ENCODE measurements at regions not wholly inside any gene's neighbourhood (a gene's known extent, or its start where the extent isn't known, plus 50 kb on each side); places are given as distances from the start of the nearest gene placed in this dataset.
A peak's percentile ranks its signal among the peaks of the same experiment; 100 is the strongest.
"Not testable (repeated sequence)": the region's sequence is repeated elsewhere in the genome, so short reads cannot be mapped to it uniquely, and the experiment has no call there.

GRCh38 chr14:95818581-95818980 is 58.1 kb upstream of the TUNAR start:
- DNase-seq, result no peak

- DNase-seq, result no peak
Observed at GRCh38 chr14:95817271-95817670, 59.4 kb upstream of the TUNAR start.

- DNase-seq, result no peak
Observed at GRCh38 chr14:95816539-95816938, 60.1 kb upstream of the TUNAR start.

GRCh38 chr14:95815226-95815690 is 61.4 kb upstream of the TUNAR start:
- DNase-seq, result no peak

GRCh38 chr14:95814363-95815225 is 62.0 kb upstream of the TUNAR start:
- DNase-seq, result no peak

GRCh38 chr14:95811813-95812212 is 64.8 kb upstream of the TUNAR start:
- DNase-seq, result no peak

GRCh38 chr14:95808371-95808770 is 68.3 kb upstream of the TUNAR start:
- no peak for DNase-seq

GRCh38 chr14:95796788-95797187 is 79.8 kb upstream of the TUNAR start:
- no peak for DNase-seq

- no peak for DNase-seq
Observed at GRCh38 chr14:95787941-95788340, 74.0 kb upstream of the TCL1A start.

GRCh38 chr14:95786566-95786965 is 72.6 kb upstream of the TCL1A start:
- no peak for DNase-seq

GRCh38 chr14:95784137-95784536 is 70.2 kb upstream of the TCL1A start:
- no peak for DNase-seq

- no peak for DNase-seq
Observed at GRCh38 chr14:95776798-95777534, 63.0 kb upstream of the TCL1A start.

- peak; percentile 5 for DNase-seq
Observed at GRCh38 chr14:95774265-95775160, 60.6 kb upstream of the TCL1A start.

- DNase-seq, result no peak
Observed at GRCh38 chr14:95770777-95771176, 56.9 kb upstream of the TCL1A start.

- no peak for DNase-seq
Observed at GRCh38 chr14:95769976-95770375, 56.1 kb upstream of the TCL1A start.

GRCh38 chr14:95769431-95769830 is 55.5 kb upstream of the TCL1A start:
- not testable (repeated sequence) for DNase-seq

- DNase-seq, result no peak
Observed at GRCh38 chr14:95765051-95765450, 51.1 kb upstream of the TCL1A start.

GRCh38 chr14:95763875-95764274 is 50.0 kb upstream of the TCL1A start:
- no peak for DNase-seq

Data from NK-92 treated with Interleukin-12 subunit alpha and Interleukin-12 subunit beta, amount 100 ng/mL, for 24 hours (cell line).